Fibroblast of lung (primary cell): ENCODE measurements at regions not wholly inside any gene's neighbourhood (a gene's known extent, or its start where the extent isn't known, plus 50 kb on each side); places are given as distances from the start of the nearest gene placed in this dataset.

Experiments used
- EZH2 ChIP-seq: IDR thresholded peaks from 2 replicates; pipeline ENCODE4 v1.5.1; 2012; ENCODE audit warnings: low read length, control low read depth, mild to moderate bottlenecking; ENCODE audit errors: missing control alignments
- TF ChIP-seq, protein P1 (sequence below), 2 donors: IDR thresholded peaks in 1 of 2; conservative IDR thresholded peaks in 1 of 2; 1 replicate in 1 of 2; 2 replicates in 1 of 2; pipeline ENCODE4 v1.5.1; 2011 to 2012; ENCODE audit warnings: low read length in 2 of 2, control low read depth in 1 of 2, inconsistent platforms in 1 of 2, low read depth in 1 of 2, mild to moderate bottlenecking in 1 of 2

DNA sequence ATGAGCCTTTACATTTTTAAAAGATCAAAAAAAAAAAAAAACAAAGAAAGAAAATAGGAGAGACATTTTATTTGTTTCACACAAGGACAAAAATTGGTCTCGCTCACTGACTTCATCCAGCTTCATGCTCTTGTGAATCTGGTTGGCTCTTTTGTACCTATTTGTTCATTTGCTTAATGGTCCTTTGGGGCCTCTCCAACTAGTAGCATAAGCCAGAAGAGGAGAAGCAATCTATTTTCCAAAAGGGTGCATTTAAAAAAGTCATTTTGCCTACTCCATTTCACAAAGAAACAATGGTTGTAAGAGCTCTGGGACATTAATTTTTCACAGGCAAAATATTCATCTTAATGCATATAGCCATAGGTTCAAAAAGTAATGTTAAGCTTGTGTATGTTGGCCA, 168.3 kb upstream of the ADAMTS9 start:
- TF ChIP-seq, protein P1, sequence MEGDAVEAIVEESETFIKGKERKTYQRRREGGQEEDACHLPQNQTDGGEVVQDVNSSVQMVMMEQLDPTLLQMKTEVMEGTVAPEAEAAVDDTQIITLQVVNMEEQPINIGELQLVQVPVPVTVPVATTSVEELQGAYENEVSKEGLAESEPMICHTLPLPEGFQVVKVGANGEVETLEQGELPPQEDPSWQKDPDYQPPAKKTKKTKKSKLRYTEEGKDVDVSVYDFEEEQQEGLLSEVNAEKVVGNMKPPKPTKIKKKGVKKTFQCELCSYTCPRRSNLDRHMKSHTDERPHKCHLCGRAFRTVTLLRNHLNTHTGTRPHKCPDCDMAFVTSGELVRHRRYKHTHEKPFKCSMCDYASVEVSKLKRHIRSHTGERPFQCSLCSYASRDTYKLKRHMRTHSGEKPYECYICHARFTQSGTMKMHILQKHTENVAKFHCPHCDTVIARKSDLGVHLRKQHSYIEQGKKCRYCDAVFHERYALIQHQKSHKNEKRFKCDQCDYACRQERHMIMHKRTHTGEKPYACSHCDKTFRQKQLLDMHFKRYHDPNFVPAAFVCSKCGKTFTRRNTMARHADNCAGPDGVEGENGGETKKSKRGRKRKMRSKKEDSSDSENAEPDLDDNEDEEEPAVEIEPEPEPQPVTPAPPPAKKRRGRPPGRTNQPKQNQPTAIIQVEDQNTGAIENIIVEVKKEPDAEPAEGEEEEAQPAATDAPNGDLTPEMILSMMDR (conservative IDR thresholded peaks at IDR 0.05 in 1 of 2, IDR thresholded peaks at IDR 0.05 in 1 of 2; ENCODE audit: low read depth in 1 of 2, low read length in 2 of 2) = no peak
- TF ChIP-seq EZH2 = no peak
